ENCODE measurements at regions not wholly inside any gene's neighbourhood (a gene's known extent, or its start where the extent isn't known, plus 50 kb on each side); places are given as distances from the start of the nearest gene placed in this dataset.
"Not testable (repeated sequence)": the region's sequence is repeated elsewhere in the genome, so short reads cannot be mapped to it uniquely, and the experiment has no call there.

DNA sequence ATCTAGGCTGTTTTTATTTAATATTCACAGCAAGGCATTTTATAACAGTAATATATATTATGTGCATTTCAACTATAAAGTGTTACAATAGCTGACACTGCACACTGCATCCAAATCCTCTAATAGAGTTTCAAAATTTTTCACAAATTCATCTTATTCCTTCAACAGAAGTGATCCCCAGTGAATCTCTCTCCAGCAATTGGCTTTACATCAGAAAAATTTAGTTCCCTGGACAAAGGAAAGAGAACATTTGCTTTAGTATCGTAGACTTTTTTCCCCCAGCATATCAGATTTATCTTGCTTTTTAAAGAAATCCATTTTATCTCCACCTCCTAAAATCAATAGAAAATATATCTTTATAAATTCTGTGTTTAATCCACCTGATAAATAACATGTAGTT, 868.6 kb downstream of the TBL1XR1 start:
- no peak for DNase-seq (ENCODE audit: extremely low read depth, insufficient read length)
- no peaks in the 10 kb centered on the region for H3K27me3 ChIP-seq (replicated peaks; ENCODE audit: control insufficient read depth, insufficient read depth, low read length)
- no peak overlapping the region for H3K4me3 ChIP-seq (replicated peaks; ENCODE audit: low read depth, low read length)
- no peak for TF ChIP-seq CTCF (IDR thresholded peaks at IDR 0.05; ENCODE audit: insufficient read depth, low read length, poor library complexity, severe bottlenecking)
- H3K36me3 ChIP-seq (ENCODE audit: control insufficient read depth, insufficient read depth, low read length): no peaks in the 10 kb centered on the region

GRCh38 chr3:176328198-176328597, 869.1 kb downstream of the TBL1XR1 start:
- no peak for DNase-seq (ENCODE audit: extremely low read depth, insufficient read length)
- Histone ChIP-seq H3K36me3 (ENCODE audit: control insufficient read depth, insufficient read depth, low read length) (no peaks in the 10 kb centered on the region), H3K27me3 (replicated peaks; ENCODE audit: control insufficient read depth, insufficient read depth, low read length) (no peaks in the 10 kb centered on the region), H3K4me3 (replicated peaks; ENCODE audit: low read depth, low read length) (no peak overlapping the region)
- TF ChIP-seq CTCF (IDR thresholded peaks at IDR 0.05; ENCODE audit: insufficient read depth, low read length, poor library complexity, severe bottlenecking): no peak

GRCh38 chr3:176326894-176327490, 870.3 kb downstream of the TBL1XR1 start:
- not testable (repeated sequence) for H3K27me3 ChIP-seq (replicated peaks; ENCODE audit: control insufficient read depth, insufficient read depth, low read length); H3K4me3 ChIP-seq (replicated peaks; ENCODE audit: low read depth, low read length); DNase-seq (ENCODE audit: extremely low read depth, insufficient read length)

DNA sequence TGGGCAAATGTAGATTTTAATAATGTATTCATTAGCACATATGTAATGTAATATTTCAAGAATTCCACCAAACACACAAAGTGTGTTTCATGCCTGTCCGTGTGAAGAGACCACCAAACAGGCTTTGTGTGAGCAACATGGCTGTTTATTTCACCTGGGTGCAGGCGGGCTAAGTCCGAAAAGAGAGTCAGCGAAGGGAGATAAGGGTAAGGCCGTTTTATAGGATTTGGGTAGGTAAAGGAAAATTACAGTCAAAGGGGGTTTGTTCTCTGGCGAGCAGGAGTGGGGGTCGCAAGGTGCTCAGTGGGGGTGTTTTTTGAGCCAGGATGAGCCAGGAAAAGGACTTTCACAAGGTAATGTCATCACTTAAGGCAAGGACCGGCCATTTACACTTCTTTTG, 875.8 kb downstream of the TBL1XR1 start:
- not testable (repeated sequence) for DNase-seq (ENCODE audit: extremely low read depth, insufficient read length); H3K4me3 ChIP-seq (replicated peaks; ENCODE audit: low read depth, low read length); H3K27me3 ChIP-seq (replicated peaks; ENCODE audit: control insufficient read depth, insufficient read depth, low read length); H3K36me3 ChIP-seq (ENCODE audit: control insufficient read depth, insufficient read depth, low read length)

More at GRCh38 chr3:176326894-176327490, 870.3 kb downstream of the TBL1XR1 start:
- H3K36me3 ChIP-seq (ENCODE audit: control insufficient read depth, insufficient read depth, low read length): not testable (repeated sequence)

DNA sequence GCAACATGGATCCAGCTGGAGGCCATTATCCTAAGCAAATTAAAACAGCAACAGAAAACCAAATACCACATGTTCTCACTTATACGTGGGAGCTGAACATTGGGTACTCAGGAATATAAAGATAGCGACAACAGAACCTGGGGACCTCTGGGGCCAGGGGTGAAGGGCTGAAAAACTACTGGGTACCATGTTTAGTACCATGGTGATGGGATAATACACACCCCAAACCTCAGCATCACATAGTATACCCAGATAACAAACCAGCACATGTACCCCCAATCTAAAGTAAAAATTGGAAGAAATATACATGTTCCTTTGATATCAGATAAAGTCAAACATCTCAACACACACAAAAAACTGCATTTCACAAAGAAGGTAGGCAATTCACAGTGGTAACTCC, 876.2 kb downstream of the TBL1XR1 start:
- TF ChIP-seq CTCF (IDR thresholded peaks at IDR 0.05; ENCODE audit: insufficient read depth, low read length, poor library complexity, severe bottlenecking): no peak
- no peak for DNase-seq (ENCODE audit: extremely low read depth, insufficient read length)
- Histone ChIP-seq H3K4me3 (replicated peaks; ENCODE audit: low read depth, low read length) (no peak overlapping the region), H3K27me3 (replicated peaks; ENCODE audit: control insufficient read depth, insufficient read depth, low read length) (no peaks in the 10 kb centered on the region), H3K36me3 (ENCODE audit: control insufficient read depth, insufficient read depth, low read length) (no peaks in the 10 kb centered on the region)

DNA sequence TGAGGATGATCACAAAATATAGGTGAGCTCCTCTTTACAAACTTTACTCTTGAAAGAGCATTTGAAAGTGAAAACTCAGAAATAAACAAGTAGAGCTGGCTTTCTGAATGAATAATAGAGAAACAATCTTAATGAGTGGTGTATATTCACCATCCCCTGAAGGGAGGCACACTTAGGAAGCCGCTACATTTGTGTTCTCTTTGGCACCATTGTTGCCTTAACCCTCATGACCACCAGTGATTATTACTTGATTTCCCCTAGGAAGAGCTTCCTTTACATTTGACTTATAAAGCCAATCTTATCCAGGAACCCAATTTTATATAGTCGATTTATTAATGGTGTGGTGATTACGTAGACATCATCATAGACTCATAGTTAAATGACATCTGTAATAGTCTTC, 883.9 kb downstream of the TBL1XR1 start:
- TF ChIP-seq CTCF (IDR thresholded peaks at IDR 0.05; ENCODE audit: insufficient read depth, low read length, poor library complexity, severe bottlenecking): no peak
- Histone ChIP-seq H3K27me3 (replicated peaks; ENCODE audit: control insufficient read depth, insufficient read depth, low read length) (no peaks in the 10 kb centered on the region), H3K4me3 (replicated peaks; ENCODE audit: low read depth, low read length) (no peak overlapping the region), H3K36me3 (ENCODE audit: control insufficient read depth, insufficient read depth, low read length) (no peaks in the 10 kb centered on the region)
- no peak for DNase-seq (ENCODE audit: extremely low read depth, insufficient read length)

DNA sequence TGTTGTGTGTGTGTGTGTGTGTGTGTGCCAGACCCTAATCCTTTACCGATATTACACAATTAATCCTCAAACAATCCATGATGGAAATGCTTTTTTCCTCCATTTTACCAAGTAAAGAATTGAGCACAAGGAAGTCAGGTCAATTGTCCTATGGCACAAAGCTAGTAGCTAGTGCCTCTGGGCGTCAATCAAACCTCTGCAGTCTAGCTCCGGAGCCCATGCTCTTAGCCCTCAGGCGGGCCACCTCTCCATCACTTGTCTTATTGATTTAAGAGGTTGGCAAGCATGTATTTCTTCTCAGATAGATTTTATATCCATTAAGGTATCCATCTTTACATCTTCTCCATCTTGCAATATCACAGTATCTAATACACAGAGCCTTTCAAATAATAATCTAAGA, 886.6 kb downstream of the TBL1XR1 start:
- no peaks in the 10 kb centered on the region for H3K27me3 ChIP-seq (replicated peaks; ENCODE audit: control insufficient read depth, insufficient read depth, low read length)
- TF ChIP-seq CTCF (IDR thresholded peaks at IDR 0.05; ENCODE audit: insufficient read depth, low read length, poor library complexity, severe bottlenecking): no peak
- H3K36me3 ChIP-seq (ENCODE audit: control insufficient read depth, insufficient read depth, low read length): no peaks in the 10 kb centered on the region
- H3K4me3 ChIP-seq (replicated peaks; ENCODE audit: low read depth, low read length): no peak overlapping the region
- DNase-seq (ENCODE audit: extremely low read depth, insufficient read length): no peak
